WTC11 (cell line): ENCODE measurements at regions not wholly inside any gene's neighbourhood (a gene's known extent, or its start where the extent isn't known, plus 50 kb on each side); places are given as distances from the start of the nearest gene placed in this dataset.
A peak's percentile ranks its signal among the peaks of the same experiment; 100 is the strongest.

Source experiments
- ATAC-seq: fragments of 200-7000 bp; cut with Tn5 transposase; 2 replicates; pipeline ENCODE4 v1.10.0; 2021; ENCODE audit warnings: mild to moderate bottlenecking, moderate library complexity
- CTCF ChIA-PET: fragments of 300-600 bp; sonication (Branson Sonifier 250); formaldehyde crosslinking; loops from one replicate; lab custom pipeline; 2021; ENCODE audit warnings: antibody characterized with exemption; lab: Charles Lee
- POLR2A ChIA-PET: fragments of 350-600 bp; sonication (Branson Sonifier 250); formaldehyde crosslinking; loops from one replicate; lab custom pipeline; 2021; ENCODE audit warnings: antibody characterized with exemption; lab: Charles Lee
- DNase-seq: peaks from one replicate; pipeline ENCODE4 v3.0.0; 2021; ENCODE audit warnings: low spot score
- H3K27ac Mint-ChIP-seq: 2 replicates; pipeline ENCODE4 v1.8.0; 2021; ENCODE audit warnings: mixed read lengths
- H3K27me3 Mint-ChIP-seq: 2 replicates; pipeline ENCODE4 v1.8.0; 2021; ENCODE audit warnings: low read depth, mild to moderate bottlenecking, moderate library complexity, mixed read lengths
- H3K36me3 Mint-ChIP-seq: 2 replicates; pipeline ENCODE4 v1.8.0; 2021; ENCODE audit warnings: mixed read lengths
- H3K4me1 Mint-ChIP-seq: 2 replicates; pipeline ENCODE4 v1.8.0; 2022; ENCODE audit warnings: mixed read lengths
- H3K4me3 Mint-ChIP-seq: 2 replicates; pipeline ENCODE4 v1.8.0; 2021; ENCODE audit warnings: mild to moderate bottlenecking, moderate library complexity, mixed read lengths
- H3K9me3 Mint-ChIP-seq: 2 replicates; pipeline ENCODE4 v1.8.0; 2021; ENCODE audit warnings: mixed read lengths
- ATF1 ChIP-seq: sonication (generic); formaldehyde crosslinking; IDR thresholded peaks from 2 replicates; pipeline ENCODE4 v1.8.1; 2023; ENCODE audit warnings: mild to moderate bottlenecking, moderate library complexity, missing genetic modification reagents
- EMX1 ChIP-seq: fragments of 250-450 bp; sonication (Bioruptor Pico); IDR thresholded peaks from 2 replicates; pipeline ENCODE4 v1.8.0; 2021; ENCODE audit warnings: mild to moderate bottlenecking
- ESRRA ChIP-seq: sonication (generic); formaldehyde crosslinking; IDR thresholded peaks from 2 replicates; pipeline ENCODE4 v1.8.1; 2022; ENCODE audit warnings: mild to moderate bottlenecking, missing genetic modification reagents, borderline replicate concordance
- ETV6 ChIP-seq: sonication (generic); formaldehyde crosslinking; IDR thresholded peaks from 2 replicates; pipeline ENCODE4 v1.8.1; 2022; ENCODE audit warnings: mild to moderate bottlenecking, missing genetic modification reagents
- FOXK1 ChIP-seq: sonication (generic); formaldehyde crosslinking; IDR thresholded peaks from 2 replicates; pipeline ENCODE4 v1.8.0; 2022; ENCODE audit warnings: mild to moderate bottlenecking, moderate library complexity, missing genetic modification reagents
- GABPB1 ChIP-seq: sonication (generic); formaldehyde crosslinking; IDR thresholded peaks from 2 replicates; pipeline ENCODE4 v1.8.1; 2023; ENCODE audit warnings: mild to moderate bottlenecking, missing genetic modification reagents
- JUN ChIP-seq: sonication (generic); formaldehyde crosslinking; IDR thresholded peaks from 2 replicates; pipeline ENCODE4 v1.8.0; 2023; ENCODE audit warnings: mild to moderate bottlenecking, missing genetic modification reagents
- NFATC4 ChIP-seq: fragments of 250-450 bp; sonication (Bioruptor Pico); IDR thresholded peaks from 2 replicates; pipeline ENCODE4 v1.9.0; 2021; ENCODE audit warnings: mild to moderate bottlenecking
- NR3C1 ChIP-seq: sonication (generic); formaldehyde crosslinking; conservative IDR thresholded peaks from 2 replicates; pipeline ENCODE4 v1.8.1; 2023; ENCODE audit warnings: low read depth, mild to moderate bottlenecking, missing genetic modification reagents
- OVOL2 ChIP-seq: fragments of 250-450 bp; sonication (Bioruptor Pico); IDR thresholded peaks from 2 replicates; pipeline ENCODE4 v1.9.0; 2021; ENCODE audit warnings: mild to moderate bottlenecking, borderline replicate concordance
- ZBTB21 ChIP-seq: sonication (generic); formaldehyde crosslinking; IDR thresholded peaks from 2 replicates; pipeline ENCODE4 v1.8.1; 2023; ENCODE audit warnings: mild to moderate bottlenecking, missing genetic modification reagents, borderline replicate concordance
- TF ChIP-seq, protein P1 (sequence below): sonication (generic); formaldehyde crosslinking; IDR thresholded peaks from 2 replicates; pipeline ENCODE4 v1.8.0; 2023; ENCODE audit warnings: missing genetic modification reagents, mild to moderate bottlenecking, borderline replicate concordance
- TF ChIP-seq, protein P2 (sequence below): sonication (generic); formaldehyde crosslinking; IDR thresholded peaks from 2 replicates; pipeline ENCODE4 v1.8.1; 2023; ENCODE audit warnings: mild to moderate bottlenecking, missing genetic modification reagents, moderate library complexity
- TF ChIP-seq, protein P3 (sequence below): sonication (generic); formaldehyde crosslinking; IDR thresholded peaks from 2 replicates; pipeline ENCODE4 v1.8.1; 2023; ENCODE audit warnings: mild to moderate bottlenecking, missing genetic modification reagents
- TF ChIP-seq, protein P4 (sequence below): sonication (generic); formaldehyde crosslinking; IDR thresholded peaks from 2 replicates; pipeline ENCODE4 v1.8.1; 2023; ENCODE audit warnings: mild to moderate bottlenecking, missing genetic modification reagents, moderate library complexity
- TF ChIP-seq, protein P5 (sequence below): sonication (generic); formaldehyde crosslinking; IDR thresholded peaks from 2 replicates; pipeline ENCODE4 v1.8.1; 2022; ENCODE audit warnings: low read depth, mild to moderate bottlenecking, moderate library complexity, missing genetic modification reagents, borderline replicate concordance

DNA sequence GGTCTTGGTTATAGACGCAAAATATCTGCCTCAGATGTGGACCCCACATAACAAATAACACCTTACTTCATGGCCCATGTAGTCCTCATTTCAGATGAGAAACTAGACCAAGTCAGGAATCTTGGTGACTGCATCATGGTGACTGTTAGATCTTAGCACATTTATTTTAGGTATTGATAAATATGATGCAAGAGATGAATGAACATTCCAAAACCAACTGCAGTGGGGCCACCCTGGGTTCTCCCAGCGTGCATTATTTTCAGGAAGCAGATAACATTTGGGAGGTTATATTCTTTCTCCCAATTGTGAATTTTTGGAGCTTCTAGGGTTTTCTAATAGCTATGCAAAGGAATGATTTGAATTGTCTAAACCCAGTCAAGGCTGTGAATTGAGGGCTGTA lies 55.2 kb upstream of the PTGR2 start:
- Mint-ChIP-seq H3K27me3 (no peaks in the 10 kb centered on the region; the same call in 1 of the 2 replicates), H3K4me1 (peaks cover 10% of the 10 kb centered on the region), H3K27ac (no peak overlapping the region), H3K9me3 (no peaks in the 10 kb centered on the region), H3K4me3 (no peak overlapping the region), H3K36me3 (no peaks in the 10 kb centered on the region)
- no peak for ATAC-seq
- TF ChIP-seq, protein P1, sequence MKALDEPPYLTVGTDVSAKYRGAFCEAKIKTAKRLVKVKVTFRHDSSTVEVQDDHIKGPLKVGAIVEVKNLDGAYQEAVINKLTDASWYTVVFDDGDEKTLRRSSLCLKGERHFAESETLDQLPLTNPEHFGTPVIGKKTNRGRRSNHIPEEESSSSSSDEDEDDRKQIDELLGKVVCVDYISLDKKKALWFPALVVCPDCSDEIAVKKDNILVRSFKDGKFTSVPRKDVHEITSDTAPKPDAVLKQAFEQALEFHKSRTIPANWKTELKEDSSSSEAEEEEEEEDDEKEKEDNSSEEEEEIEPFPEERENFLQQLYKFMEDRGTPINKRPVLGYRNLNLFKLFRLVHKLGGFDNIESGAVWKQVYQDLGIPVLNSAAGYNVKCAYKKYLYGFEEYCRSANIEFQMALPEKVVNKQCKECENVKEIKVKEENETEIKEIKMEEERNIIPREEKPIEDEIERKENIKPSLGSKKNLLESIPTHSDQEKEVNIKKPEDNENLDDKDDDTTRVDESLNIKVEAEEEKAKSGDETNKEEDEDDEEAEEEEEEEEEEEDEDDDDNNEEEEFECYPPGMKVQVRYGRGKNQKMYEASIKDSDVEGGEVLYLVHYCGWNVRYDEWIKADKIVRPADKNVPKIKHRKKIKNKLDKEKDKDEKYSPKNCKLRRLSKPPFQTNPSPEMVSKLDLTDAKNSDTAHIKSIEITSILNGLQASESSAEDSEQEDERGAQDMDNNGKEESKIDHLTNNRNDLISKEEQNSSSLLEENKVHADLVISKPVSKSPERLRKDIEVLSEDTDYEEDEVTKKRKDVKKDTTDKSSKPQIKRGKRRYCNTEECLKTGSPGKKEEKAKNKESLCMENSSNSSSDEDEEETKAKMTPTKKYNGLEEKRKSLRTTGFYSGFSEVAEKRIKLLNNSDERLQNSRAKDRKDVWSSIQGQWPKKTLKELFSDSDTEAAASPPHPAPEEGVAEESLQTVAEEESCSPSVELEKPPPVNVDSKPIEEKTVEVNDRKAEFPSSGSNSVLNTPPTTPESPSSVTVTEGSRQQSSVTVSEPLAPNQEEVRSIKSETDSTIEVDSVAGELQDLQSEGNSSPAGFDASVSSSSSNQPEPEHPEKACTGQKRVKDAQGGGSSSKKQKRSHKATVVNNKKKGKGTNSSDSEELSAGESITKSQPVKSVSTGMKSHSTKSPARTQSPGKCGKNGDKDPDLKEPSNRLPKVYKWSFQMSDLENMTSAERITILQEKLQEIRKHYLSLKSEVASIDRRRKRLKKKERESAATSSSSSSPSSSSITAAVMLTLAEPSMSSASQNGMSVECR (CRISPR knock-in tag), result no peak
- TF ChIP-seq, protein P2, sequence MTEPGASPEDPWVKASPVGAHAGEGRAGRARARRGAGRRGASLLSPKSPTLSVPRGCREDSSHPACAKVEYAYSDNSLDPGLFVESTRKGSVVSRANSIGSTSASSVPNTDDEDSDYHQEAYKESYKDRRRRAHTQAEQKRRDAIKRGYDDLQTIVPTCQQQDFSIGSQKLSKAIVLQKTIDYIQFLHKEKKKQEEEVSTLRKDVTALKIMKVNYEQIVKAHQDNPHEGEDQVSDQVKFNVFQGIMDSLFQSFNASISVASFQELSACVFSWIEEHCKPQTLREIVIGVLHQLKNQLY, result no peak
- TF ChIP-seq, protein P3, sequence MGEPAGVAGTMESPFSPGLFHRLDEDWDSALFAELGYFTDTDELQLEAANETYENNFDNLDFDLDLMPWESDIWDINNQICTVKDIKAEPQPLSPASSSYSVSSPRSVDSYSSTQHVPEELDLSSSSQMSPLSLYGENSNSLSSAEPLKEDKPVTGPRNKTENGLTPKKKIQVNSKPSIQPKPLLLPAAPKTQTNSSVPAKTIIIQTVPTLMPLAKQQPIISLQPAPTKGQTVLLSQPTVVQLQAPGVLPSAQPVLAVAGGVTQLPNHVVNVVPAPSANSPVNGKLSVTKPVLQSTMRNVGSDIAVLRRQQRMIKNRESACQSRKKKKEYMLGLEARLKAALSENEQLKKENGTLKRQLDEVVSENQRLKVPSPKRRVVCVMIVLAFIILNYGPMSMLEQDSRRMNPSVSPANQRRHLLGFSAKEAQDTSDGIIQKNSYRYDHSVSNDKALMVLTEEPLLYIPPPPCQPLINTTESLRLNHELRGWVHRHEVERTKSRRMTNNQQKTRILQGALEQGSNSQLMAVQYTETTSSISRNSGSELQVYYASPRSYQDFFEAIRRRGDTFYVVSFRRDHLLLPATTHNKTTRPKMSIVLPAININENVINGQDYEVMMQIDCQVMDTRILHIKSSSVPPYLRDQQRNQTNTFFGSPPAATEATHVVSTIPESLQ (CRISPR knock-in tag), result no peak
- no peak for TF ChIP-seq NFATC4
- TF ChIP-seq, protein P4, sequence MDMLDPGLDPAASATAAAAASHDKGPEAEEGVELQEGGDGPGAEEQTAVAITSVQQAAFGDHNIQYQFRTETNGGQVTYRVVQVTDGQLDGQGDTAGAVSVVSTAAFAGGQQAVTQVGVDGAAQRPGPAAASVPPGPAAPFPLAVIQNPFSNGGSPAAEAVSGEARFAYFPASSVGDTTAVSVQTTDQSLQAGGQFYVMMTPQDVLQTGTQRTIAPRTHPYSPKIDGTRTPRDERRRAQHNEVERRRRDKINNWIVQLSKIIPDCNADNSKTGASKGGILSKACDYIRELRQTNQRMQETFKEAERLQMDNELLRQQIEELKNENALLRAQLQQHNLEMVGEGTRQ, result no peak
- no peak for TF ChIP-seq EMX1 (CRISPR knock-in tag)
- CTCF ChIA-PET, result interaction anchor here (0.6 to 2.6 kb wide), 7 partner anchors 10 to 108 kb away, joined by 3 to 8 read pairs (median 5); a partner anchor contains a TSS
- no peak for DNase-seq
- POLR2A ChIA-PET, result interaction anchor here (0.9 to 1.5 kb wide), 2 partner anchors 10 to 83 kb away, joined by 3 read pairs; partner anchors contain the start of gene PNMA1

DNA sequence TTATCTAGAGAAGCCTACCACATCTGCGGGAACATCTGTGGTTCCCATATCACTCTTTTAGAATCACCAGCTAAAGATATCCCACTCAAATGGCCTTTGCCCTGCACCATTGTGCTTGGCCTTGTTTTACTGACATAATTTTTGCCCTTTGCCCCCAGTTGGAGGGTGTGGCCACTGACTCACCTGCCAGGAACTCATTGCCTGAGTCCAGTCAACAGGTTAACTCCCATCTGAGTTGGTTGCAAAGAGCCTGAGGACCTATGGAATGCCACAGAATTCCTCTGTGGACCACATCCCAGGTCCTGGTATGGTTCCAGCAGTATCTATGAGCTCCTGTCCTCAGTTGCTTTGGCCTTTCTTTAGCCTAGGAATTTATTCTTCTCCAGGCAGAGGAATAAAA lies 55.7 kb upstream of the PTGR2 start:
- Mint-ChIP-seq H3K4me3 (no peak overlapping the region), H3K27me3 (no peaks in the 10 kb centered on the region; the same call in 1 of the 2 replicates), H3K36me3 (no peaks in the 10 kb centered on the region), H3K9me3 (no peaks in the 10 kb centered on the region), H3K27ac (no peak overlapping the region), H3K4me1 (peaks cover 10% of the 10 kb centered on the region)
- CTCF ChIA-PET, result interaction anchor here (0.8 to 2.6 kb wide), 3 partner anchors 36 to 74 kb away, joined by 3 to 8 read pairs (median 5); a partner anchor contains a TSS
- POLR2A ChIA-PET, result interaction anchor here (0.9 kb wide), 1 partner anchor 10 kb away, joined by 3 read pairs; no protein-coding TSS in a partner anchor
- TF ChIP-seq ZBTB21 (CRISPR knock-in tag) (no peak), GABPB1 (CRISPR knock-in tag) (peak; percentile 55; the same call in 1 of the 2 replicates)
- ATAC-seq (no peak), DNase-seq (no peak)

DNA sequence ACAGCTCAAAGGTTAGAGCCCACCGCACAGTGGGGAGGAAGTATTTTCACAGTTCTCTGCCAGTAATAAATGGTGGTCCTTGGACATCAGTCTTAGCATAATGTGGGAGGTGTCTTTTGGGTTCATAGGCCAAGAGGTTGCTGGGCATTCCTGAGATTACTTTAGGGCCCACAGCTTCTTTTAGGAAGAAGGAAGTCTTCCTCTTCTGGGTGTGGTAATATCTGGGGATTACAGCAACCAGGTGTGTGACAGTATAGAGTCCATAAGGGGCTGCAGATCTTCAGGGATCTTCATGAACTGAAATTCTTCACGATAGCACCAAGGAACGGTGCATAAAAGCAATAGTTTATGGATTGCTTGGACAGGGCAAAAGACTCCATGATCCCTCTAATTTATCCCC lies 56.2 kb upstream of the PTGR2 start:
- peaks cover 1% of the 10 kb centered on the region; the same call in 1 of the 2 replicates for H3K27me3 Mint-ChIP-seq
- TF ChIP-seq, protein P5, sequence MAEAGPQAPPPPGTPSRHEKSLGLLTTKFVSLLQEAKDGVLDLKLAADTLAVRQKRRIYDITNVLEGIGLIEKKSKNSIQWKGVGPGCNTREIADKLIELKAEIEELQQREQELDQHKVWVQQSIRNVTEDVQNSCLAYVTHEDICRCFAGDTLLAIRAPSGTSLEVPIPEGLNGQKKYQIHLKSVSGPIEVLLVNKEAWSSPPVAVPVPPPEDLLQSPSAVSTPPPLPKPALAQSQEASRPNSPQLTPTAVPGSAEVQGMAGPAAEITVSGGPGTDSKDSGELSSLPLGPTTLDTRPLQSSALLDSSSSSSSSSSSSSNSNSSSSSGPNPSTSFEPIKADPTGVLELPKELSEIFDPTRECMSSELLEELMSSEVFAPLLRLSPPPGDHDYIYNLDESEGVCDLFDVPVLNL, result no peak
- TF ChIP-seq, protein P4, result no peak
- no peak for TF ChIP-seq ETV6
- no peak for TF ChIP-seq OVOL2 (CRISPR knock-in tag)
- no peak for TF ChIP-seq FOXK1 (CRISPR knock-in tag)
- TF ChIP-seq ZBTB21 (CRISPR knock-in tag), result no peak
- TF ChIP-seq ESRRA (CRISPR knock-in tag), result no peak
- no peak for TF ChIP-seq JUN (CRISPR knock-in tag)
- no peak for TF ChIP-seq ATF1 (CRISPR knock-in tag)
- TF ChIP-seq NR3C1 (CRISPR knock-in tag), result no peak

More for the DNA sequence above, 56.2 kb upstream of the PTGR2 start:
- peaks cover 10% of the 10 kb centered on the region for H3K4me1 Mint-ChIP-seq
- CTCF ChIA-PET, result interaction anchor here (1.3 to 2.6 kb wide), 2 partner anchors 35 to 67 kb away, joined by 5 to 8 read pairs; a partner anchor contains a TSS
- H3K36me3 Mint-ChIP-seq, result no peaks in the 10 kb centered on the region
- H3K27ac Mint-ChIP-seq, result no peak overlapping the region
- no peaks in the 10 kb centered on the region for H3K9me3 Mint-ChIP-seq
- POLR2A ChIA-PET, result no interaction called here
- DNase-seq (no peak), ATAC-seq (no peak)
- no peak overlapping the region for H3K4me3 Mint-ChIP-seq
